Spinal cord (tissue), 9 donors: ENCODE measurements at regions not wholly inside any gene's neighbourhood (a gene's known extent, or its start where the extent isn't known, plus 50 kb on each side); places are given as distances from the start of the nearest gene placed in this dataset.
A peak's percentile ranks its signal among the peaks of the same experiment; 100 is the strongest.

ENCODE experiments used
- DNase-seq, 6 donors: peaks; one replicate each; pipeline versions ENCODE4 v3.0.0 to v3.0.0-alpha.2; 2013 to 2015; ENCODE audit warnings: low spot score in 6 of 6, low read depth in 4 of 6
- H3K27ac ChIP-seq: one replicate; pipeline ENCODE4 v1.5.1; 2013; ENCODE audit warnings: low read depth, low read length, control low read depth
- H3K27me3 ChIP-seq: one replicate; pipeline ENCODE4 v1.6.1; 2013; ENCODE audit warnings: low read length; ENCODE audit not compliant: control insufficient read depth, insufficient read depth
- H3K36me3 ChIP-seq: one replicate; pipeline ENCODE4 v1.6.1; 2013; ENCODE audit warnings: low read length; ENCODE audit not compliant: control insufficient read depth, insufficient read depth
- H3K4me1 ChIP-seq: one replicate; pipeline ENCODE4 v1.6.1; 2013; ENCODE audit warnings: low read length; ENCODE audit not compliant: control insufficient read depth, insufficient read depth
- H3K4me3 ChIP-seq: one replicate; pipeline ENCODE4 v1.5.1; 2013; ENCODE audit warnings: low read depth, low read length, control low read depth
- H3K9me3 ChIP-seq: one replicate; pipeline ENCODE4 v1.6.1; 2013; ENCODE audit warnings: low read length; ENCODE audit not compliant: control insufficient read depth, insufficient read depth
- WGBS: methylation state at CpG from one replicate; pipeline ENCODE4 v1.1.5; 2013; ENCODE audit warnings: missing lambda C conversion rate; ENCODE audit not compliant: insufficient coverage; 5-methylcytosine and 5-hydroxymethylcytosine counted together
- donor health status: healthy.

DNA sequence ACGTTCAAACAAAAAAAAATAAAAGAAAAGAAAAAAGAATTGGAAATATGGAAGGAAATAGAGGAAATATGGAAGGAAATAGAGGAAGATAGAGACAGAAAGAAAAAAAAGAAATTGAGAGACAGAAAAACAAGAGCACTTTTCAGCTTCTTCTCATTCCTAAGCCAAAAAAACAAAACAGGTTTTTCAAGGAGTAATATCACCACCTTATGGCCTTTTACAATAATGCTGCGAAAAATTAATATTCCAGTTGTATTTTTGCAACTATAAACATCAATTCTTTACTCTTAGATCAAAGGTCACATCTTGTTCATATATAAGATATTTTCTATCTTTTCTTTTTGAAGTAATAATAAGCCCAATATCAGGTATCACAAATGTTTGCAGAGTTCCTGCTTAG lies 328.3 kb downstream of the FAT3 start:
- no CpG with 5 or more reads among the region's 2 CpGs for WGBS
- no peaks in the 10 kb centered on the region for H3K36me3 ChIP-seq
- no peak for DNase-seq
- no peaks in the 10 kb centered on the region for H3K9me3 ChIP-seq
- H3K4me1 ChIP-seq, result no peaks in the 10 kb centered on the region
- no peak overlapping the region for H3K27ac ChIP-seq
- H3K27me3 ChIP-seq, result no peaks in the 10 kb centered on the region
- no peak overlapping the region for H3K4me3 ChIP-seq

DNA sequence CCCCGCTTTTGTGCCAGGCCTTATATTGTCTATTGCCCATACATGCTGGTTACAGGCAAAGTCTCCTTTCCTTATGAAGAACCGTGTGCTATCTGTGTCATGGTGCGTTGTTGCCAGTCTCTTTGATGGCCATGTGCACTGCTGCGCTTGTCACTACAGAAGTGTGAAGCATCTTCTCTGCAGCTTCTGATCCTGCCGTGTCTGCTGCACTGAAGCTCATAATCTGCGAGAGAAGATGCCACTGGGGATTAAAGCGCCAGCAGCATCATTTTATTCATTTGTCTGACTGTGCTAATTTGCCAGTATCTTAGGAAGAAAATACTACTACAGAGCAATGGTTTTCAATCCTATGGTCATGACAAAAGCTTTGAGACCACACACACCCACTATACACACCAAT lies 330.1 kb downstream of the FAT3 start:
- Histone ChIP-seq H3K4me3 (no peak overlapping the region), H3K27me3 (no peaks in the 10 kb centered on the region), H3K27ac (no peak overlapping the region), H3K4me1 (no peaks in the 10 kb centered on the region), H3K36me3 (no peaks in the 10 kb centered on the region), H3K9me3 (no peaks in the 10 kb centered on the region)
- 75% methylated on average over 5 of the region's 7 CpGs for WGBS
- DNase-seq, result peak in 2 of 6 donors; percentile 37 to 79

DNA sequence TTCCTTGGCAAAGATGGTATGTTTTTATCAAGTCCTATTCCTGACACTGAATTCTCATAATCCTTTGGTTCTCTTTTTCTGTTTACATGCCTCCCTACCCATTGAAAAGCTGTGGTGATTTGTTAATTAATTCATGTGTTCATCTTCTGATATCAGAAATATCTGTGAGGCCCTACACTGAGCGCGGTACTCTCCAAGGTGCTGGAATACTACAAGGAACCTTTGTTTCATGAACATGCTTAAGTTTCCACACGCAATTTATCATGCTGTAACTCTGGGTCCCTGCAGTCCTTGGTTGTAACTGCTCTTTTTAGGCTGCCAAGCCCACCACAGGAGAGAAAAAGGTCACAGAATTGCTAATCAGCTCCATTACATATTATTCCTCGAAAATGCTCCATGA lies 331.8 kb downstream of the FAT3 start:
- 63% methylated on average over 3 of the region's 4 CpGs for WGBS
- Histone ChIP-seq H3K36me3 (no peaks in the 10 kb centered on the region), H3K4me1 (no peaks in the 10 kb centered on the region), H3K27ac (no peak overlapping the region), H3K9me3 (no peaks in the 10 kb centered on the region), H3K4me3 (no peak overlapping the region), H3K27me3 (no peaks in the 10 kb centered on the region)
- peak in 1 of 6 donors; percentile 51 for DNase-seq

DNA sequence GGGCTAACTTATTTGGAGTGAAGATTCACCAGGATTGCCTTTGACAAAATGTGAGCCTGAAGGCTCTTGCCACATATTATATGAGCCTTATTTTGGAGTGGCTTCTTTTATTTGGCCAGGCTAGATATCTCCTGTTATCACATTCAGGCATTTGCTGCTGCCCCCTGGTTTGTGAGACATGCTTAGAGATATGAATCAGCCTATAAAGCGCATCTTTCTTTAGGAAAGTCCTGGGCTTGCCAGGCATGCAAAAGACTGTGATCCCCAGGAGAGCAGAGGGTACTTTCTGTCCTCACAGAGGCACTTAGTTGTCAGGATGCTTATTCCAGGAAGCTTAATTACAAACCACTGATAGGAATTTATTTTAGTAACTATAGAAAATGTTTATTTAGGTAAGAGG lies 333.3 kb downstream of the FAT3 start:
- H3K4me1 ChIP-seq, result no peaks in the 10 kb centered on the region
- H3K36me3 ChIP-seq, result no peaks in the 10 kb centered on the region
- no peaks in the 10 kb centered on the region for H3K27me3 ChIP-seq
- H3K9me3 ChIP-seq, result no peaks in the 10 kb centered on the region
- DNase-seq, result no peak
- WGBS, result 86% methylated on average over 1 of the region's 1 CpG
- H3K4me3 ChIP-seq, result no peak overlapping the region
- no peak overlapping the region for H3K27ac ChIP-seq

DNA sequence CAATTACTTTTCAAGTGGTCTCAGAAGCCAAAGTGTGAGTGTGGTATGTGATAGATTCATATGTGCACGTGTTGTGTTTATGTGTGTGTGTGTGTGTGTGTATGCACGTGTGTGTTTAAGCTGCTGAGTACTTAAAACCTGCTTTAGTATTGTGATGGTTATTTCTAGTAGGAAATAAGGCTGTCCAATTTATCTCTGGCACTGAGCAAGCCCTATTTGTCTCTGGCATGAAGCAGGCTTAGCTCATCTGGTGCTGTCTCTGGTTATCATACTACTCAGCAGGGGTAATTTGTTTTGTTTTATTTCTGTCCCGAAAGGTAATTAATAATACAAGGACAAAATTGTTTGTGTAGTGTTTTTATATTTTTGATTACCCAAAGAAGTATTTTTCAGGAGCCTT lies 333.7 kb downstream of the FAT3 start:
- no peak for DNase-seq
- no peak overlapping the region for H3K4me3 ChIP-seq
- 41% methylated on average over 2 of the region's 3 CpGs for WGBS
- H3K36me3 ChIP-seq, result no peaks in the 10 kb centered on the region
- H3K27me3 ChIP-seq, result no peaks in the 10 kb centered on the region
- no peaks in the 10 kb centered on the region for H3K9me3 ChIP-seq
- H3K27ac ChIP-seq, result no peak overlapping the region
- H3K4me1 ChIP-seq, result no peaks in the 10 kb centered on the region

DNA sequence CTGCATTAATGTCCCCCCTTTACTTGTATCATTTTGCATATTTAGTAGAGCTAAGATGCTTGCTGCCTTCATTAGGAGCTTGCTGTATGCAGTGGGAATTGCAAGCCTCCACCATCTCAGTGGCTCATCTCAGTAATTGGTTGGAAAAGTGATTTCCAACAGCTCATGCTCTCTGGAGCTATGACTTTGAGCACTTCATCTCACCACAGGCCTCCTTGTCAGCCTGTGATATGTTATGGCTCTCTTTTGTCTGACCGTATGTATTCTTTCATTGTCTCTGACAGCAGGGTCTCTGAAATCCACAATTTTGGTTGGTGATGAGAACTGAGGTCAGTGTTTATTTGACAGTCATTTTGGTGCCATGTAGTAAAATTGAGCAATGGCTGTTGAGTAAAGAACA lies 345.1 kb downstream of the FAT3 start:
- Histone ChIP-seq H3K36me3 (no peaks in the 10 kb centered on the region), H3K4me1 (no peaks in the 10 kb centered on the region), H3K27me3 (no peaks in the 10 kb centered on the region), H3K9me3 (no peaks in the 10 kb centered on the region), H3K27ac (no peak overlapping the region), H3K4me3 (no peak overlapping the region)
- DNase-seq, result no peak
- WGBS, result 57% methylated on average over 1 of the region's 1 CpG

DNA sequence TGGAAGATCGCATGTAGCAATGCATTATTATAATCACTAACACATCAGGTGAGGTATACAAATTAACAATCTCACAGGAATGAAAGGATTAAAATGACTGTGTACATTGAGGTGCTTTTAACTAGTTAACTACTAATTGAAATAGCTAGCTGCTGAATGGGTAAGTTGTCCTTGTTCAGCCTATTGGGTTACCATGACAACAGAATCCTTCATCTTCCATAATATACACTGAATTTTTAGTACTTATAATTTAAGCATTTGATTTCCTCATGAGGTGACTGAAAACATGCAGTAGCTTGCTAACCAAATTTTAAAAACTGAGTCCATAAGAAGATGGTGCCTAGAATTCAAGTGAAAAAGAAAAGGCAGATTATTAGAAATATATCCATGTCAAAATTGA lies 347.9 kb downstream of the FAT3 start:
- Histone ChIP-seq H3K4me1 (no peaks in the 10 kb centered on the region), H3K9me3 (no peaks in the 10 kb centered on the region), H3K27ac (no peak overlapping the region), H3K36me3 (no peaks in the 10 kb centered on the region), H3K4me3 (no peak overlapping the region), H3K27me3 (no peaks in the 10 kb centered on the region)
- WGBS, result no CpG with 5 or more reads among the region's 1 CpG
- DNase-seq, result peak in 1 of 6 donors; percentile 68

DNA sequence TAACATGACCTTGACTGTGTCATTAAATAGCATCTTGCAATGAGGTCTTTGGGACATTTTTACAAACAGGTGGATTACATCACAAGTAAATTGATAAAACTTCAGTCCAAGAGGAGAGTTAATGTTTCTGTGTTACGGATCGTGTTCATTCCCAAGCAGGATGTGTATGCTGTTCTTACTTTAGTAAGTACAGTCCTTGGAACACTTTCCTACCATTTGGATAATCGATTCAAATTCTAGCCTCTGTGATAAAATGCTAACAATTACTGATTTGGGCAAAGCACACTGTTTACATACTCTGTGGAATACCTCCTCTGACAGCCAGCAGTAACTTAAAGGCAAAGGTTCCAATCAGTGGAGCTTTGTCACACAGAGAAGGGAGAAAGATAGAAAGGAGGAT lies 351.7 kb downstream of the FAT3 start:
- Histone ChIP-seq H3K9me3 (no peaks in the 10 kb centered on the region), H3K4me1 (no peaks in the 10 kb centered on the region), H3K36me3 (no peaks in the 10 kb centered on the region), H3K27me3 (no peaks in the 10 kb centered on the region), H3K27ac (no peak overlapping the region), H3K4me3 (no peak overlapping the region)
- WGBS, result no CpG with 5 or more reads among the region's 3 CpGs
- DNase-seq, result no peak

DNA sequence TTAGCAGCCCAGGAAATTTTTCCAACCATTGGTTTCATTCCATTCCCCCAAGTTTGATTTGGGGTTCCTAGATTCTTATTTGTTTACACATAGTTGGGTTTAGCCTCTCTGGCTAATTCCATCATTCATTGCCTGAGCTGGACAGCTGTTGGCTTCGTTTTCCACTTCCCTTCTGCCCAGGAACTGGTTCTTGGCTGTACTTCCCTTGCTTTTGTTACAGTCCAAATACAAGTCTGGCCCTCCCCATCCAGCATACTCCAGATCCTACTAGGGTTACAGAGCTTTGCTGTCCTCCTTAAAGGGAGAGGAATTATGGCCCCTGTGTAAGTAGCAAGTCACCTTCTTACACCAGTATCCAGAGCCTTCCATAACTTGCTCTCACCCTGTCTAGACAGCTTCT lies 356.3 kb downstream of the FAT3 start:
- no peaks in the 10 kb centered on the region for H3K9me3 ChIP-seq
- no peaks in the 10 kb centered on the region for H3K4me1 ChIP-seq
- no peaks in the 10 kb centered on the region for H3K36me3 ChIP-seq
- no peak overlapping the region for H3K27ac ChIP-seq
- peak in 2 of 6 donors; percentile 31 to 69 for DNase-seq
- H3K4me3 ChIP-seq, result no peak overlapping the region
- 29% methylated on average over 1 of the region's 1 CpG for WGBS
- no peaks in the 10 kb centered on the region for H3K27me3 ChIP-seq

DNA sequence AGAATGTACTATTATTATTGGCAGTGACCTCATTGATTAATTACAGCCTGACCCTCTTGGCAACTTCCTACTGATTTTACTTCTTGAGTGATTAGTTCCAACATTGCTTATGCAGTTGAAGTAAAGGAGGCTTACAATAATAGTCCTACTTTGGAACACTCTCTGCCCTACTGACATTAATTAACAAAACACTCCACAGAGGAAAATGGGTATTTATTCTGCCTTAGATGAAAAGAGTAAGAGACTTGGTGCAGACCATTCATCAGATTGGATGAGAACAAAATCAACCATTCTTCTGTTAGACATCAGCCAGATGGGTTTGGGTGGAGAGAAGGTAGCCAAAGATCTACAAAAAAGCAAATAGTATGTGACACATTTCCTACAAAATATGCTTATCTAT lies 363.8 kb downstream of the FAT3 start:
- Histone ChIP-seq H3K9me3 (no peaks in the 10 kb centered on the region), H3K36me3 (no peaks in the 10 kb centered on the region), H3K4me1 (no peaks in the 10 kb centered on the region), H3K27me3 (no peaks in the 10 kb centered on the region), H3K27ac (no peak overlapping the region), H3K4me3 (no peak overlapping the region)
- peak in 2 of 6 donors; percentile 52 to 53 for DNase-seq
